Activated CD4-positive, alpha-beta T cell treated with anti-CD3 and anti-CD28 coated beads, Interleukin-2, amount 50 U/mL, for 48 hours (primary cell): ENCODE measurements at regions not wholly inside any gene's neighbourhood (a gene's known extent, or its start where the extent isn't known, plus 50 kb on each side); places are given as distances from the start of the nearest gene placed in this dataset.

ENCODE experiments used
- DNase-seq, 2 experiments: peaks; one replicate each; pipeline ENCODE4 v3.0.0-alpha.2; 2020

DNA sequence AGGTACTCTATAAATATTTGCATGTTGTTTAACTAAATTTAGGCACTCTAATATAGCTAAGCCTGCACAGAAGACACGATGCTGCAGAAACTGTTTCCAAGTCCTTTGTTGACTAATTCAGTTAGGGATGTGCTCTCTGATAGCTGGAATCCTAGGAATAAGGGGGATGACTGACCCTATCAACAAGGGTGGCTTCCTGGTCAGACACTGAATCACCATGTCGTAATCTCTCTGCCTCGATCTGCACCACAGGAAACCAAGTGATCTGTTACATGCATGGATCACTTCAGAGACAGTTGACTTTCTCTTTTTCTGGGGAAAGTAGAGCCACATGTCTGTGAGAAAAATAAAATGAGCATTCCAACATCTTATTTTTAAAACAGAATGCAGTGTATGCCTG is 169.1 kb downstream of the GUCY2F start:
- DNase-seq, result no peak

DNA sequence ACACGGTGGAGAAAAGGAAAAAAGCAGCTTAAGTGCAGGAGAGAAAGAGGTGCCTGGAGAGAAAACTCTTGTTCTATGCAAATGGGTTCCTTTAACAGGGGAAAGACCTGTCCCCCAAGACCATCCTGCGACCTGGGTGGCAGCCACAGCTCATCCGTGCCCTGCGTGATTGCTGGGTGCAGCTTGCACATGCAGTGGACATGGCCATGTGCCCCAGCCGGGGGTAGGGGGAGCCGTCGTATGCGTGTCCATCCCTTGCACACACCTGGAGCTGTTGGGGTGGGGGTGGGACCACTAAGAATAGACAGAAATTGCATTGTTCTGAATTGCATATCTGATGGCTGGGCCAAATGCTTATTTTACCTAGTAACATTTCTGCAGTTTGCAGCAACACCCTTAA is 171.9 kb downstream of the GUCY2F start:
- DNase-seq, result no peak

DNA sequence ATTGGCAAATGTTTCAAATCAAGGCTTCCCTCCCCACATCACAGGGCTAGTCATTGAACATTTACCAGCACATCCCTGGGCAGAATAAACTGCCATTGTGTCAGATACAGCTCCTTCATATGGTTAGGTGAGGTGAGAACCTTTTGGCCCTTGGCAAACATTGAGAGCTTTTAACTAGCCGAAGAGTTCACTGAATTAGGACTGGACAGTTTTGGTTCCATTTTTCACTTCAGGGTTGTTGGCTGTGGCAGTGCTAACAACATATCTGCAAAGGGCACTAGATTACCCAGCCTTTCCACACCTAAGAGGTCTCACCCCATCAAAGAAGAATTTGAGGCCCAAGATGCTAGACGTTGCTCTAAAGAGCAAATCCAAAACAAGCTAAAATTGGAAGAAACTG is 180.7 kb downstream of the GUCY2F start:
- DNase-seq, result no peak

DNA sequence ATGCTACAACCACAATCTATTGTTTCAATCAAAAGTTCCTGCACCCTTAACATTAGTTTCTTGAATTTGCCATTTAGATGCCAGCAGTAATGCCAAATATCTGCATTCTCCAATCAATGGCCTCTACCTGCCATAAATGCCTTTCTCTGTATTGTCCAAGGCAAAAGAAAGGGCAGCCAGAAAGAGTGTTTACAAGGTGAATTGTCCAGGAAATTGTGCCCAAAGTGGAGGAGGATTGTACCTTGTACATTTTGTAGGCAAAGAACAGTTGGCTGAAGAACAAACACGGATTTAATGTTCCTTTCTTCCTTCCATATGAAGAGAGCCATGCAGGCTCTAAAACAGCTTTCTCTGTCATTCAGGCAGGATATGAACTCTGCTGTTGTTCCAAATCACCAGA is 181.5 kb downstream of the GUCY2F start:
- no peak for DNase-seq

DNA sequence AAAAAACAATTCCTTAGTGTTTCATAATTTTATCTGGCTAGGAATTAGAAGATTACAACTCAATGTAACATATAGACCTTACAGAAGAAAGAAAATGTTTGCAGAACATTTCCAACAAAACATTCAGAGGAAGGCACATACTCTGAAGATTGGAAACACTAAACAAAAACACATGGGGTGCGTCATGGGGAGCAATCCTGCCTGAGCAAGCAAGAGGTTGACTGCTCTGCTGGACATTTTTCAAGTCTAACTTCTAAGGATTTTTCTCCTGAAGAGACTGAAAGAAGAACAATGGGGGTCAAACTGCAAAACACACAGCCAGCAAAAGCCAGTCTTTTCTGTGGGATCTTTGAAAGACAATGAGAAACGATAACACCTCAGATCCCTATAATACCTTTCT is 182.8 kb downstream of the GUCY2F start:
- DNase-seq, result no peak

DNA sequence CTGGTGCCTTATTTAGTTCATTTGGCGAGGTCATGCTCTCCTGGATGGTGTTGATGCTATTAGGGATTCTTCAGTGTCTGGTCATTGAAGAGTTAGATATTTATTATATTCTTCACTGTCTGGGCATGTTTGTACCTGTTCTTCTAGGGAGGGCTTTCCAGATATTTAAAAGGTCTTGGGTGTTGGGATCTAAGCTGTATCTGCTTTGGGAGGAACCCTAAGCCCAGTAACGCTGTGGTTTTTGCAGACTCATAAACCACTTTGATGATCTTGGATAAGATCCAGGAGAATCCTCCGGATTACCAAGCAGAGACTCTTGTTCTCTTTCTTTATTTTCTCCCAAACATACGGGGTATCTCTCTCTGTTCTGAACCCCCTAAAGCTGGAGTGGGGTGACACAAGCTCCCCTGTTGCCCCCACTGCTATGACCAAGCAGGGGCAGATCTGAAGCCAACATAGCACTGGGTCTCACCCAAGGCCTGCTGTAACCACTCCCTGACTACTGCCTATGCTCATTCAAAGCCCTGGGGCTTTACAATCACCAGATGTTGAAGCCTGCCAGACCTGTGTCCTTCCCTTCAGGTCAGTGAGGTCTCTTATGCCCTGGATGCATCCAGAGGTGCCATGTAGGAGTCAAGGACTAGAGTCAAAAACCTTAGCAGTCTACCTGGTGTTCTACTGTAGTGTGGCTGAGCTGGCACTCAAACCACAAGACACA is 187.6 kb downstream of the GUCY2F start:
- no peak for DNase-seq

DNA sequence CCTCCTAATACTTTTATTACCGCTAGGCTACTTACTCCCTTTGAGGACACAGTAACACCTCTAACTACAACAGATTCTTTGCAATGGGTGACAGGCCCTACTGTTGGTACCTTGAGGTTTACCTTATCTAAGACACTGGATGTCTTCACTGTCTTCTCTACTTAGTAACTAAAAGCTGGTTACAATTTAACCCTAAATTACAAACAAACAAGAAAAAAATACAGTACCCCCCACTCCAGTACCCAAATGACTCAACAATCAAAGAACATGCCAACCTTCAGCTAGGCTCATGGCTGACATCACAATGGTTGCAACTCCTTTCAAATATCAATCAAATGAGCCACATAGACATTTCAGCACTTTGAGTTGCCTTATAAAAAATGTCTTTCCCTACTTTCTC is 198.0 kb downstream of the GUCY2F start:
- no peak for DNase-seq

DNA sequence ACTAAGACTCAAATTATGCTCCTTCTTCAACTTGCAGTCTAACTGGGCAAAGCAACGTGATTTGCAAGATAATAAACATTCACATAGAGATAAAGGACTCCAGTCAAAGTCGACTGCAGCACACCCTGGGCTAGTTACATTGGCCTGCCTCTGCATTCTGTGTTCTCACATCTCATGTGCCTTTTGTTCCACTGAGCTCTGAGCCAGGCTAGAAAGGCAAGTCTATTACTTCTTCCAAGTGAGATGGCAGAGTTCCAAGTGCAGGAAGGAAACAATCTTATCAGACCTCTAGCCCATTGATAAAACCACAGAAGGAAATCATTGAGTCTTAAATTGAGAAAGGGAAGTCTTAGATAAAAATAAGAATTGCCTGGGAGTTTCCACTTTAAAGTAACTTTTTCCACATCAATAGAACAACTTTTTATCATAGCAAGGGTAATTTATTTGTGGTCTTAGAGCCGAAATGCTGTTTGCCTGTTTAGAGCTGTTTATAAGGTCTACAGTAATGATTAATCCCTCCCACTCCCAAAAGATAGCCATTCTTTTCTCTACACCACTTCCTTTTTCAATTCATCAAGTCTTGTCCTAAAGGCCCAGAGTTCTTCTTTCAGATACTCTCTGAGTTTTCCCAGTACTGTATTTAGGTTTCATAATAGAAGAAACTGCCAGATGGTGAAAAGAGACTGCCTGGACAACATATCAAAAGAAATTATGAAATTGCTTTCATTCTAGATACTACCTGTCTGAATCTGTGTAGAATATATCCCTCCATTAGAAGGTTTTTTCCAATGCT is 200.2 kb downstream of the GUCY2F start:
- no peak for DNase-seq

DNA sequence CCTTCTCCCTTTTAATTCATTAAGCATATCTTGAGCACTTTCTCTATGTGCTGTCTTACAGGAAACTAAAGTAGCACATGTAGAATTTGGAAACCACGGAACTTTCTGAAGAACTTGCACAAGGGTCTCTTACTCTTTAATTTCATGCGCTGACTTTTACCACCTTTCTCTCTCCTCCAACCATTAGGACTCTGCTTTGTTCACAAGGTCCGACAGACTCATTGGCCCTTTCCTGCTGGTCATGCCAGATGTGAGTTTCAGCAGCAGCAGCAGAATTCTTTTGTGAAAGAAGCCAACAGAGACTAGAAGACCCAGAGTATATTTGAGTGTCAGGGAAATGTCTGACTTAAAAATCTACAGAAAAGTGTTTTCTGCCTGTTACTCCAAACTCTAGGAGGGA is 207.1 kb downstream of the GUCY2F start:
- no peak for DNase-seq

DNA sequence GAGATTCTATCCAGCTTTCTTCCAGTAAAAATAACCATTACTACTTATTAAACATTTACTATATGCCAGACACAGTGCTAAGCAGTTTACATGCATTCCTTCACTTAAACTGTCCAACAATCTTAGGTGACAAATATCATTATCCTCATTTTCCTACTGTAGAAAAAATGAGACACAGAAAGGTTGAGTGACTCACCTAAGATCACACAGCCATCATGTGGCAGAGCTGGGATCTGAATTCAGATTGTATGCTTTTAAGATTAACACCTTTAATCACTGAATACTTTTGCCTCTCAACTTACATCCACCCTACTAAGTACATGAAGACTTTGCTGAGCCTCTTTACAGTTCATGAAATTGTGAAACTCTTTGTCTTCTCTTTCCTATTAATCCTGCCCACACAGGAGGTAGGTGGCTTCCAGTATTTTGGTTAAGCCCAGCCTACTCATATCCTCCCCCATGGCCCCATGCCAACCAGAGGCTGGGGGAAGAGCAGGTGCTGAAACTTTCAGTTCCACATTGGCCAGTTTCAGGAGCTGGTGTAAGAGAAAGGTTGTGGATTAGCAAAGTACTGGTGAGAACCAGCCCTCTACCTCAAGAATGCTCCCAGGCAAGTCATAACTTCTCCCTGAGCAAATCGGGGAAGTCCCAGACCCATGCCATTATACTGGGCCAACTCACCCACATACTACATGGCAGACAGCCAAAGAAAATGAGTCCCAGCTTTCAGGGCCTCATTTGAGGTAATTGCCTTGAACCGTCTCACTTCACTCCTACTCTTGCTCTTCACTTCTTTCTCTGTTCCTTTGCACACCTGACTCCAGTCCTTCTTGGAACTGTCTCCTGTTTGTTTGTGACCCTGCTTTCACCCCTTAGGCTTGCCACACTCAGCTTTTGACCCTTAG is 211.1 kb downstream of the GUCY2F start:
- peak; percentile 37 to 57 for DNase-seq

DNA sequence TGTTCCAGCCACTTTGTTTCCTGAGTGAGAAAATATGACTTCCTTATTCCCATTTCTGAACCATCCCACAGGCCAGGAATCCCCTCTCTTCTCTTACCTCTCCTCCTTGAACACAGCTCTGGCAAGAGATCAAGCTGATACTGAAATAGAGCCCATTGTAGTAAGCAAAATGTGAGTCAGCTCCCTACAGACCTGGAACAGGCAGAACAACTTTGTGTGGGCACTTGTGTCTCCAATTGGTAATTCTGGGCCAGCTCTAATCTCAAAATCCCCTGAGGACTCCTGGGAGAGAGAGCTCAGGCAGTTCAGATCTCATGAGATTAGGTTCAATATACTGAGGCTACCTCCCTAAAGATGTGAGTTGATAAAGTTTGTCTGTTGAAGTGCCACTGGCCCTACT is 213.5 kb downstream of the GUCY2F start:
- no peak for DNase-seq

DNA sequence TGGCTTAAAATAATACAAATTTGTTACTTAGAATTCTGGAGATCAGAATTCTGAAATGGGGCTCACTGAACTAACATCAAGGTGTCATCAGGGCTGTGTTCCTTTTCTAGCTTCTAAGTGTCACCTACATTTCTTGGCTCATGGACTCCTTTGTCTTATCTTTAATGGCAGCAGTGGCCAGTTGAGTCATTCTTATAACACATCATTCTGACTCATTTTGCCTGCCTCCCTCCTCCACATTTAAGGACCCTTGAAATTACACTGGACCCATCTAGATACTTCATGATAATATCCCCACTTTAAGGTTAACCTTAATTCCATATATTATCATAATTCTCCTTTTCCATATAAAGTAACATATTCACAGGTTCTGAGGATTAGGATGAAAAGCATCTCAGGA is 215.9 kb downstream of the GUCY2F start:
- no peak for DNase-seq

DNA sequence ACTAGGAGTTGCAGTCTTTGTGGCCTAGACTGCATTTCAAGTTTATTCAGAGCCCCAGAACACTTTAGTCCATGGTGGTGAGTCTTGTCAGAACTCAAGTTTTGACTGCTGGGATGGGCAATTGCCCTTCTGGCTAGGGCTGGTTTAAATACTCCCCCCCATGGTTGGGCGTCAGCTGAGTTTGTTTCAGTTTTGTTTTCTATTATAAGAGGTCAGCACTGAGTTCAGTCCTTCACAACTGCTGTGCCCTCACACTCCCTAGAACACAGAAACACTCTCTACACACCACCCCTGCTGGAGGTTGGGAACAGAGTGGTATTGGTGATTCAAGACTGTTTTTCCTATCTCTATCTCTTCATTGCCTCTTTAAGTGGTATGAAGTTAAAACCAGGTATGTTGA is 217.0 kb downstream of the GUCY2F start:
- no peak for DNase-seq

DNA sequence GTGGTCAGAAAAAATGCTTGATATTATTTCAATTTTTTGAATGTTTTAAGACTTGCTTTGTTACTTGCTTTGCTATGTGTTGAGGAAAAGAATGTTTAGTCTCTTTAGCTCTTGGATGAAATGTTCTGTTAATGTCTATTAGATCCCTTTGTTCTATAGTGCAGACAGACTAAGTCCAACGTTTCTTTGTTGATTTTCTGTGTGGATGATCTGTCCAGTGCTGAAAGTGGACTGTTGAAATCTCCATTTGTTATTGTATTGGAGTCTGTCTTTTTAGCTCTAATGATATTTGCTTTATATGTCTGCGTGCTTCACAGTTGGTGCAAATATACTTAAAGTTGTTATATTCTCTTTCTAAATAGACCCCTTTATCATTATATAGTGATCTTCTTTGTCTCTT is 220.6 kb downstream of the GUCY2F start:
- no peak for DNase-seq

DNA sequence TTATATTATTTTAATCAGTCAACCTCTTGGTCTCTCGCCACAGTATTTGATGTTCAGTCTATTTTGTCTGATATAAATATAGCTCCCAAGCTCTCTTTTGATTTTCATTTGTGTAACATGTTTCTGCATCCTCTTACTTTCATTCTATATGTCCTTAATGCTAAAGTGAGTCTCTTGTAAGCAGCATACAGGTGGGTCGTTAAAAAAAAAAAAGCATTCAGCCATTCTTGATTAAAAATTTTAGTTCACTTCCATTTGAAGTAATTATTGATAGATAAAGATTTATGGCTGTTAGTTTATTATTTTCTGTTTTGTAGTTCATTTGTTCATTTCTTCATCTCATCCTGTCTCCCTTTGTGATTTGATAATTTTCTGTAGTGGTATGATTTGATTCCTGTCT is 229.1 kb downstream of the GUCY2F start:
- DNase-seq, result no peak

DNA sequence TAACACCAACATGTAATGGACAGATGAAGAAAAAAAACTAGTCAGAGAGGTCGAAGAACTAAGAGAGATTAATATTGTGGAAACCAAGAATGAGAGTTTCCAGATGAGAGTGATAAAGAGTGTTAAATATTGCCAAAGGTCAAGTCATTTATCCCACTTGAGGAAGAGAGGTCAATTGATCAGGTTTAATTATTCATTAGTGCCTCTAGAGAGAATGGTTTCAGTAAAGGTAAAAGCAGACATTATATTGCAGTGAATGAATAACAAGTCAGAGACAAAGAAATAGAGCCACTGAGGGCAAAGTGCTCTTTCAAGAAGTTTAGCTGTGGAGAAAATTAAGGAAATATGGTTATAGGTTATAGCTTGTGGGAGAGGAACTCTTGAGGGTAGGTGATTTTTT is 263.1 kb downstream of the GUCY2F start:
- DNase-seq, result no peak

DNA sequence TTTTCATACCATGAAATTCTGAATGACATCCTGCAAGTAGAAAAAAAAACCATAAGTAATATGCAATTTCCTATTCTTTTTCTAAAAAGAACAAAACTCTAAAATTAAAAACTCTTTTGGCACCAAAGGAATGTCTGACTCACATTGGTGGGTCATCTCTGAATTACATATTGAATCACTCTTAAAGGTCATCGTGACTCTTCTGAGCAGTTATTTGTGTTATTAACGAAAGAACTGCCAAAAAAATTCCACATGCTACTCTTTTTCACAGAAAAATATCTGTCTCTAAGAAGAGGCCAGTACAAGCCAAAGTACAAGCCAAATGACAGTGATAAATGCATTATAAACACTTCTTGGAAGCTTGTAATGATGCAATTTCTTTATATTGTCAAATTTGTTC is 282.2 kb downstream of the GUCY2F start:
- no peak for DNase-seq

DNA sequence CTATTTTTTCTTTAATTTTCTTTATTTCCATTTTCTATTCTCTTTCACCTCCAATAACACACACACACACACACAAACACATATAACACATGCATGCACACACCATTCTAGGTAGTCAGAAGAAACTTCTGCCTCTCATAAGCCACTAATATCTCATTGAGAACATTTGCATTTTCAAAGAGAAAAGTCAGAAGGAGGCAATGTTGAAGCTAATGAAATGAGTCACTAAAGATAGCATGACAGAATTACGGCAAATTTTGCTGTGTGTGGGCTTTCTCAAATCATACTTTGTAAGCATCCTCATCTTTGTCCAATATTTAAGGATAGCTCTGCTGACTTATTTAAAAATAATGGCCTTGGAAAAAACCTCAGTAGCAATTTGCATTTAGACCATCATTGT is 291.3 kb downstream of the GUCY2F start:
- DNase-seq, result no peak

DNA sequence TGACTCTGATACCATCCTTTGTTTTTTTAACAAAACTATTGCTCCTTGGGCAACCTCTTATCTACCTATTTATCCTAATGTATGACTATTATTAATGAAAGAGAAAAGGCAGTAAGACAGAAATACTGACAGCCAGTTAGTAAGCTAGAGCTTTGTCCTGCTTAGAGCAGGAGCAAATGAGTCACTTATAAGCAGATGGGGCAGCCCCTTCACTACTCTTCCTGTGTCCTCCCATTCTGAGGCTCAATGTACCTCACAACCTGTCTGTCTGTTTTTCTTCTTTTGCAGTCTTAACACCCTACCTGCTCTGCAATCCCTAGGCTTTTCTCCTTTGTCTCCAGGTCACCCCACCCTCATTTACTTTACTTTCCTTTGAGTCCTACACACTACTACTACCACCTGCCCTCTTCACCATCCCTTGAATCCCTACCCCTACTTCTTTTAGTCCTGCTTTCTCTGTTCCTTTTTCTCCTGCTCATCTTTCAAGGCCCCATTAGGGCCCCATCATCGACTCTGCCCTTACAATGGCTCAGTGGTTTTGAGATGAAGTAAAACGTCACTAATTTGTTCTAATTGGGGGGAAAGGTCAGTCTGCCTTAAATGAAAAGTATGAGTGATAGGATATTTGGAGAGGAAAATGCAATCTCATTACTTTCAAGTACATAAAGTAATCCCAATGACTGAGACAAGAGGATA is 294.3 kb downstream of the GUCY2F start:
- DNase-seq, result no peak

DNA sequence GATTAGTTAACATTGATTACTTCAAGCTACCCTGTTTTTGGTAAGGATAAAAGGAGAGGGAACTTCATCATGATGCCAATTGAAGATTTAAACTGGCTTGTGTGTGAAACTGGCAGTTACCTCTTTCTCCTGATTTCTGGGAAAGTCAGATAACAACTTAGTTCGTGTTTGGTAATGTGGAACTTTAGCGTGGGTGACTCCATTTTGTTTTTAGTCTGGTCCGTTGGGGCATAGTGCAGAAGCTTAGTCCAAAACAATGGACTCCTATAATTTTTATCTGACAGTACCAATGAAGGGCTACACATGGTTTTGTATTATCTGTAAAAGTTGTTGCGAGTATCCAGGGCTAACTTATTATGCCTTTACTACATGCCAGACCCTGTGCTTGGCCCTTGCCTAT is 294.9 kb downstream of the GUCY2F start:
- no peak for DNase-seq

DNA sequence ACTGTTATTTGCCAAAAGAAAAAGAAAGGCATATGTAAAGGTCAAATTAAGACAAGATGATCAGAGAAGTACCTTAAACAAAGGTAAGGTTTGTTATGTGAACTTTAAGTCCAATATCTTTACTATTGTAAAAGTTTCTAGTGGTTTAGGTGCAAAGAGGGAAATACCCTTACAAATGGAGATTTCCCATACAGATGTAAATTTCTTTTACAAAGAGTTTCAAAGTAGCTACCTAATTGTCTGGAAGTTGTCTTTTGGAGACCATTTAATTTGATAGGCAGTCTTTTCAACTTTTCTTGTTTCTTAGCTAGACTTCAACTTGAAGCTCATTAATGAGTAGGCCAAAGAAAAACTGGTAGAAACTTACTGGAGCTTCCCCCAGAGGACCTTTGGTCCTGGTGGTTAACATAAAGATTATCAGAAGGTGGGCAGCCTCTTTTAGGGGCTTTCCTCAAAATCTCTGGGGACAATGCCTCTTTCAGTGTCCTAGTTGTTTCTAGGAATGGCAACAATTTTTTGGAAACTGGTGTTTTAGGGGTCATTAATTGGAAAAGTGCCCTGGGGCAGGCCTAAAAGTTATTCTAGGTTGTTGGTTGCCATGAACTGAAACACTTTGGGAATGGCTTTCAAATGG is 297.3 kb downstream of the GUCY2F start:
- DNase-seq, result no peak

DNA sequence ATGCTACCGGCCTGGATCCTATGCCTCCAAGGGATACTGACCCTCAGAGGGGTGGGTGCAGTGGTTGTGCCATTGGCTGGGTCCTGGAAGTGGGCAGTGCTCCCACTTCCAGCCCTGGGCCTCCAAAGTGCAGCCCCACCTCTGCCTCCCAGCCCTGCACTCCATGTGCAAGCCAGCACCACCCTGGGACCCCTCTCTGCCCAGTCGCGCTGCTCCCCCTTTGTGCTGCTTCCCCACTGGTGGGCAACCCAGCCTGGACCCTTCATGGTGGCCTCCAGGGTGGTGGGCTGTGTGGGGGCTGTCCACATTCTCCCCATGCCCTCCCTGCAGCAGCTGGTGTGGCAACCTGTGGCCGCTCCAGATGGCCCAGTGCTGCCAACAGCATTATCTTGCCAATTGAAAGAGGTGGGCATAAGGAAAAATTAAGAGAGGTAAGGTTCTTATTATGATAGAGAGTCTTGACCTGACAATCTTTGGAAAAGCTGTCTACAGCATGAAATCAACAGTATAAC is 309.7 kb downstream of the GUCY2F start:
- no peak for DNase-seq
